Lung (tissue), 11 donors: ENCODE measurements at regions not wholly inside any gene's neighbourhood (a gene's known extent, or its start where the extent isn't known, plus 50 kb on each side); places are given as distances from the start of the nearest gene placed in this dataset.
"Not testable (repeated sequence)": the region's sequence is repeated elsewhere in the genome, so short reads cannot be mapped to it uniquely, and the experiment has no call there.

ENCODE experiments used
- ATAC-seq: fragments of 200-7000 bp; cut with Tn5 transposase; one replicate; pipeline ENCODE4 v1.9.1; 2020; ENCODE audit warnings: moderate number of reproducible peaks; ENCODE audit not compliant: insufficient read depth, low FRiP score
- DNase-seq, 3 donors: peaks; one replicate each; pipeline ENCODE4 v3.0.0-alpha.2; 2013 to 2017
- H3K27ac ChIP-seq, 2 donors: one replicate each; pipeline ENCODE4 v1.5.1; 2013; ENCODE audit warnings: mild to moderate bottlenecking in 2 of 2, moderate library complexity in 2 of 2, control low read depth in 1 of 2, inconsistent platforms in 1 of 2, low read depth in 1 of 2, low read length in 1 of 2
- H3K27me3 ChIP-seq, 3 donors: one replicate each; pipeline ENCODE4 v1.5.1; 2013; ENCODE audit warnings: low read length in 2 of 3; ENCODE audit not compliant: control insufficient read depth in 3 of 3, insufficient read depth in 3 of 3
- H3K36me3 ChIP-seq, 4 donors: one replicate each; pipeline ENCODE4 v1.5.1; 2013; ENCODE audit warnings: low read length in 4 of 4, mild to moderate bottlenecking in 1 of 4, moderate library complexity in 1 of 4; ENCODE audit not compliant: control insufficient read depth in 4 of 4, insufficient read depth in 4 of 4
- H3K4me1 ChIP-seq, 5 donors: one replicate each; pipeline ENCODE4 v1.5.1; 2013; ENCODE audit warnings: low read length in 5 of 5, mild to moderate bottlenecking in 2 of 5, moderate library complexity in 1 of 5; ENCODE audit not compliant: control insufficient read depth in 5 of 5, insufficient read depth in 5 of 5
- H3K4me3 ChIP-seq: one replicate; pipeline ENCODE4 v1.5.1; 2013; ENCODE audit warnings: mild to moderate bottlenecking, control low read depth, moderate library complexity
- H3K9ac ChIP-seq, 2 donors: one replicate each; pipeline ENCODE4 v1.5.1; 2013; ENCODE audit warnings: low read length in 2 of 2, control low read depth in 1 of 2; ENCODE audit not compliant: insufficient read depth in 1 of 2
- H3K9me3 ChIP-seq, 4 donors: one replicate each; pipeline ENCODE4 v1.5.1; 2013; ENCODE audit warnings: low read length in 3 of 4, mild to moderate bottlenecking in 1 of 4, moderate library complexity in 1 of 4; ENCODE audit not compliant: control insufficient read depth in 4 of 4, insufficient read depth in 3 of 4
- WGBS, 2 donors: extraction: QIAGEN DNeasy Blood & Tissue Kit; methylation state at CpG; one replicate each; pipeline ENCODE4 v1.1.7; 2013; 5-methylcytosine and 5-hydroxymethylcytosine counted together
- TF ChIP-seq, protein P1 (sequence below): IDR thresholded peaks from 2 replicates; pipeline ENCODE4 v1.5.1; 2012; ENCODE audit warnings: mild to moderate bottlenecking; ENCODE audit errors: control extremely low read depth, extremely low read depth
- donor health status: control.
- donor health status: control.
- donor health status: Bipolar disorder and iron deficiency.
- donor health status: healthy.
- donor health status: DM: yes; HTN: yes; CAD: no.

- Histone ChIP-seq H3K27ac (no peak overlapping the region), H3K4me3 (no peak overlapping the region), H3K4me1 (no peaks in the 10 kb centered on the region), H3K27me3 (no peaks in the 10 kb centered on the region), H3K9me3 (peaks cover 0 to 2% (median 0%) of the 10 kb centered on the region in 4 donors), H3K9ac (no peak overlapping the region), H3K36me3 (no peaks in the 10 kb centered on the region)
- TF ChIP-seq, protein P1, sequence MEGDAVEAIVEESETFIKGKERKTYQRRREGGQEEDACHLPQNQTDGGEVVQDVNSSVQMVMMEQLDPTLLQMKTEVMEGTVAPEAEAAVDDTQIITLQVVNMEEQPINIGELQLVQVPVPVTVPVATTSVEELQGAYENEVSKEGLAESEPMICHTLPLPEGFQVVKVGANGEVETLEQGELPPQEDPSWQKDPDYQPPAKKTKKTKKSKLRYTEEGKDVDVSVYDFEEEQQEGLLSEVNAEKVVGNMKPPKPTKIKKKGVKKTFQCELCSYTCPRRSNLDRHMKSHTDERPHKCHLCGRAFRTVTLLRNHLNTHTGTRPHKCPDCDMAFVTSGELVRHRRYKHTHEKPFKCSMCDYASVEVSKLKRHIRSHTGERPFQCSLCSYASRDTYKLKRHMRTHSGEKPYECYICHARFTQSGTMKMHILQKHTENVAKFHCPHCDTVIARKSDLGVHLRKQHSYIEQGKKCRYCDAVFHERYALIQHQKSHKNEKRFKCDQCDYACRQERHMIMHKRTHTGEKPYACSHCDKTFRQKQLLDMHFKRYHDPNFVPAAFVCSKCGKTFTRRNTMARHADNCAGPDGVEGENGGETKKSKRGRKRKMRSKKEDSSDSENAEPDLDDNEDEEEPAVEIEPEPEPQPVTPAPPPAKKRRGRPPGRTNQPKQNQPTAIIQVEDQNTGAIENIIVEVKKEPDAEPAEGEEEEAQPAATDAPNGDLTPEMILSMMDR: no peak
- ATAC-seq (no peak), DNase-seq (no peak)
- WGBS, 2 donors: 92 to 99% methylated on average over 13 of the region's 13 CpGs
Measured at GRCh38 chrX:56031409-56031808, 200.7 kb upstream of the KLF8 start.

- ATAC-seq: no peak
- H3K4me3 ChIP-seq: no peak overlapping the region
- H3K36me3 ChIP-seq: no peaks in the 10 kb centered on the region
- DNase-seq: no peak
- TF ChIP-seq, protein P1: no peak
- no peaks in the 10 kb centered on the region for H3K27me3 ChIP-seq
- WGBS, 2 donors: 42 to 85% methylated on average over 2 of the region's 2 CpGs
- H3K27ac ChIP-seq: no peak overlapping the region
- H3K9ac ChIP-seq: no peak overlapping the region
- H3K9me3 ChIP-seq: peaks cover 0 to 6% (median 0%) of the 10 kb centered on the region in 4 donors
- H3K4me1 ChIP-seq: no peaks in the 10 kb centered on the region
Measured at GRCh38 chrX:56033495-56034180, 198.5 kb upstream of the KLF8 start.

DNA sequence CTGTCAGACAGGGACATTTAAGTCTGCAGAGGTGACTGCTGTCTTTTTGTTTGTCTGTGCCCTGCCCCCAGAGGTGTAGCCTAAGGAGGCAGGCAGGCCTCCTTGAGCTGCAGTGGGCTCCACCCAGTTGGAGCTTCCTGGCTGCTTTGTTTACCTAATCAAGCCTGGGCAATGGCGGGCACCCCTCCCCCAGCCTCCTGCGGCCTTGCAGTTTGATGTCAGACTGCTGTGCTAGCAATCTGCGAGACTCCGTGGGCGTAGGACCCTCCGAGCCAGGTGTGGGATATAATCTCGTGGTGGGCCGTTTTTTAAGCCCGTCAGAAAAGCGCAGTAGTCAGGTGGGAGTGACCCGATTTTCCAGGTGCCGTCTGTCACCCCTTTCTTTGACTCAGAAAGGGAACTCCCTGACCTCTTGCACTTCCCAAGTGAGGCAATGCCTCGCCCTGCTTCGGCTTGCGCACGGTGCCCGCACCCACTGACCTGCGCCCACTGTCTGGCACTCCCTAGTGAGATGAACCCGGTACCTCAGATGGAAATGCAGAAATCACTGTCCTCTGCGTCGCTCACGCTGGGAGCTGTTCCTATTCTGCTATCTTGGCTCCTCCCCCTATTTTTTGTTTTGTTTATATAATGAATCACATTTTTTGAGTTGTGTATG, 179.4 kb upstream of the KLF8 start:
- not testable (repeated sequence) for DNase-seq, ATAC-seq
- 79 to 88% methylated on average over 21 to 22 of the region's 22 CpGs for WGBS, 2 donors

DNA sequence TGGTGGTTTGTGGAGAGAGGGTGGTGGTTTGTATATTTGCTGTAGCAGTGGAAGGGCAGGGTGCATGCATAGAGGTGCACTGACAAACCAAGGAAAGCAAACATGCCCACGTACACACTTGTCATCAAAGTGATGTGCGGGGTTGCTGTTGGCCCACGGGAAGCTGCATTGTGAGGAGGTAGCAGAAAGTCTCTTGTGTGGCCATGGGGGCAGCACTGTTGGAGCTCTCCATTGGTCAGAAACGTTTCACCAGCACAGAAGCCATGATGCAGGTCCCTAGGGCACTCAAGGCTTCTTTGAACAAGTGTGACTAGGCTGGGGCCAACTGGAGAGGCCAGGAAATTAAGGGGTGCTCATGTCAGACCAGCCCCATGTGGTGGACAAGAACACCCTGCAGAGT, 174.8 kb upstream of the KLF8 start:
- DNase-seq (no peak), ATAC-seq (no peak)
- 75 to 94% methylated on average over 4 of the region's 4 CpGs for WGBS, 2 donors
- Histone ChIP-seq H3K4me3 (no peak overlapping the region), H3K36me3 (no peaks in the 10 kb centered on the region), H3K4me1 (no peaks in the 10 kb centered on the region), H3K9ac (no peak overlapping the region), H3K27me3 (no peaks in the 10 kb centered on the region), H3K9me3 (peaks cover 0 to 8% (median 3%) of the 10 kb centered on the region in 4 donors), H3K27ac (no peak overlapping the region)
- TF ChIP-seq, protein P1: no peak

More for the DNA sequence above, 179.4 kb upstream of the KLF8 start:
- H3K9me3 ChIP-seq, H3K4me3 ChIP-seq, H3K9ac ChIP-seq, H3K27me3 ChIP-seq, H3K4me1 ChIP-seq, H3K36me3 ChIP-seq, H3K27ac ChIP-seq: not testable (repeated sequence)
